ENCODE measurements at regions not wholly inside any gene's neighbourhood (a gene's known extent, or its start where the extent isn't known, plus 50 kb on each side); places are given as distances from the start of the nearest gene placed in this dataset.
"Not testable (repeated sequence)": the region's sequence is repeated elsewhere in the genome, so short reads cannot be mapped to it uniquely, and the experiment has no call there.

GRCh38 chr6:74438395-74438794 lies 742.4 kb downstream of the CD109 start:
- TF ChIP-seq EZH2 (IDR thresholded peaks at IDR 0.05; ENCODE audit: insufficient read depth, low read length); CTCF (IDR thresholded peaks at IDR 0.05; ENCODE audit: insufficient read depth, low read depth, low read length): not testable (repeated sequence)

Measured in astrocyte (in vitro differentiated cells and primary cell).